ENCODE measurements at regions not wholly inside any gene's neighbourhood (a gene's known extent, or its start where the extent isn't known, plus 50 kb on each side); places are given as distances from the start of the nearest gene placed in this dataset.

DNA sequence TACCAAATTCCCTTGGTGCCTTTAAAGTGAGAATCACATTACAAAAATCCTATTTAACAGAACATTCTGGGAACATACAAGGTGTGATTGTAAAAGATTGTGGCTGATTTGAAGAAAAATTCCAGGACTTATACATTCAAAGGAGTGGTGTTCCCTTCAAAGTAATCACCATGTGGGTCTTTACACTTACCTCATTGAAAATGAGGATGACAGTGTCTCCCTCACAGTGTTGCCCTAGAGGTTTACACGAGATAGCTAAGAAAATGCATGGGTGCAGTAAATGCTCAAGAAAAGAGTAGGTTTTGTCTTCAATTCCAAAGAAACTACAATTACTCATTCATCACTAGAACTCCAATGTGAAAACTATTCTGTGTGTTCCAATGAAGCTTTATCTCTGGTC lies 331.5 kb downstream of the SLC4A3 start:
- no peak for DNase-seq (ENCODE audit: low read depth)

GRCh38 chr2:219959471-219959870 lies 332.0 kb downstream of the SLC4A3 start:
- DNase-seq (ENCODE audit: low read depth): no peak

GRCh38 chr2:219961947-219962498 lies 334.6 kb downstream of the SLC4A3 start:
- DNase-seq (ENCODE audit: low read depth): no peak

- no peak for DNase-seq (ENCODE audit: low read depth)
Observed at GRCh38 chr2:219962801-219963200, 335.4 kb downstream of the SLC4A3 start.

- no peak for DNase-seq (ENCODE audit: low read depth)
Observed at GRCh38 chr2:219965287-219966194, 338.1 kb downstream of the SLC4A3 start.

DNA sequence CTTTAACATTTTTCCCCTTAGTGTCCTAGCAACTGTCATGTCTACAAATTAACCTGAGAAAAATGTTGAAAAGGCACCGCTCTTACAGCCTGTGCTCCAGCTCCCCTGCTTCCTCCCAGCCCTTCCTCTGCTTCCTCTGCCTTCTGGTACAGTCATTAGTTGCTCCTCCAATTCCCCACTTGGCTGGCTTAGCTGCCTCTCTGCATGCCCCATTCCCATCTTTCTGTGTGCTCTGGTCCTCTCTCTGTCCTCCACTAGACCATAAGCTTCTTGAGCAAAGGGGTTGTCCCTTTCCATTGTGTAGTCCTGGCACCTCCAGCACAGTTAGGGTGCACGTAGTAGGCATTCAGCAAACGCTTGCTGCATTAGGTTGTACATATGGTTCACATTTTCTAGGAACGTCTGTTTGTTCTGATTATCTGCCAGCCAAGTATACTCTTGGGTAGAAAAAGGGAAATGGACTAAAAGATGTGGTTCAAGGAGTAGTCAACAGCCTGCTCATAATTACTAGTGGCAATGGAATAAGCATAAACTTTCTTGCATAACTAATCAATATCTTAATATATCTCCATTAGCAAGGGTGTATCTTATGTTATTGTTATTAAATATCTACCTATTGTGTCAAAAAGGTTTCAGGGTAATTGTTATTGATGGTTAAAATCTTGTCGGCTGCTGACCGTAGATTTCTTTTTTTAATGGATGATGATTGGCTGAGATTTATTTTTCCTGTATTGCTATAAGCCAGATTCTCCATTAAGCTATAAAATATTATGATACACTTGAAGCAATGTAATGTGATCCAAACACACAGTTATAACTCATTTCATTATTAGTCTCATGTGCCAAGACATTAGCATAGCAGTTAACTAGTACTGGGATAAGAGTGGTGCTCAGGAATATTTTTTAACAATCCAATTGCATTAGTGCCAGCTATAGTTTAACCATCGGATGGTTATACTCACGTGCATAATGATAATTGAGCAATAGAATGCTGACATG lies 340.1 kb downstream of the SLC4A3 start:
- DNase-seq (ENCODE audit: low read depth): no peak

DNA sequence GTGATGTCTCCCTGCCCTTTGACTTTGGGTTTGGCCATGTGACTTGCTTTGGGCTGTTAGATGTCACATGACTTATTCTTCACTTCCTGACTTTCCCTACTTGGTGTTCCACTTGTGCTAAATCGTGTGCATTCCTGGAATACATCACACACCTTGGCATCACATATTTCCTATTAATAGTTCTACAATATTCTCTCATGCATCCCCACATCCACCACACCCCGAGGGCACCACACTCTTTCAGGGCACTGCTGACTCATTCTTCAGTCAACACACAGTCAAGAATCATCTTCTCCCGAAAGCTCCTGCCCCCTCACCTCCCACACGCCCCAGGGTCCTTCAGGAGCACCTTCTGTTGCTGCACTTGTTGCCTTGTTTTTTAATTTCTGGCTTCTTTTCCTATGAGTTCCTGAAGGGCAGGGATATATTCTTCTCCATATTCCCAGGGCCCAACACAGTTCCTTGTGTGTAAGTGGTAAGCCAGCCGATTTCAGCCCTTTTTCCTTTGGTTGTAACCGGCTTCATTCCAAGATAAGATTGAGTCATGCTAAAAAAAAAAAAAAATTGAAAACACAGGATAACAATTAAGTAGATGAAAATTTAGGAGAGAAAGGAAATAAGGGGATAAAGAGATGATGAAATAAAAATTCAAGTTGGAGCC lies 341.4 kb downstream of the SLC4A3 start:
- no peak for DNase-seq (ENCODE audit: low read depth)

GRCh38 chr2:219969508-219969907 lies 342.1 kb downstream of the SLC4A3 start:
- no peak for DNase-seq (ENCODE audit: low read depth)

DNA sequence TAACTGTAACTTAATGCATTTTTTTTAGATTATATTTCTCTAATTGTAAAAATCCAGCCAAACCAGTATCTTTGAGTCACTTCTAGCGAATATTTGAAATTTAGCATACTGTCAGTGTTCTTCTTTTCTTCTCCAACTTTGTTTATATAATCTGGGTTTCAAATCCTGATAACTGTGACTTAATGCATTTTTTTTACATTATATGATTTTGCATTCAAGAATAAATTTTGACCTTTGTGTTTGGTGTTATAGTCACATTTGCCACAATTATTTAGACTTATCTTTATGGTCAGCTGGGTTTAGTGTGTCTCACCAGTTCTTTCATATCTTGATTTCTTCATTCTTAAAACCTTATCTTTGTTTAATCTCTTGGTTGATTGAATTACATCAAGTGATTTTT lies 345.7 kb downstream of the SLC4A3 start:
- DNase-seq (ENCODE audit: low read depth): no peak

- no peak for DNase-seq (ENCODE audit: low read depth)
Observed at GRCh38 chr2:219976871-219977270, 349.4 kb downstream of the SLC4A3 start.

- no peak for DNase-seq (ENCODE audit: low read depth)
Observed at GRCh38 chr2:219980638-219981037, 353.2 kb downstream of the SLC4A3 start.

- no peak for DNase-seq (ENCODE audit: low read depth)
Observed at GRCh38 chr2:219983836-219984235, 356.4 kb downstream of the SLC4A3 start.

- no peak for DNase-seq (ENCODE audit: low read depth)
Observed at GRCh38 chr2:219985017-219985416, 357.6 kb downstream of the SLC4A3 start.

DNA sequence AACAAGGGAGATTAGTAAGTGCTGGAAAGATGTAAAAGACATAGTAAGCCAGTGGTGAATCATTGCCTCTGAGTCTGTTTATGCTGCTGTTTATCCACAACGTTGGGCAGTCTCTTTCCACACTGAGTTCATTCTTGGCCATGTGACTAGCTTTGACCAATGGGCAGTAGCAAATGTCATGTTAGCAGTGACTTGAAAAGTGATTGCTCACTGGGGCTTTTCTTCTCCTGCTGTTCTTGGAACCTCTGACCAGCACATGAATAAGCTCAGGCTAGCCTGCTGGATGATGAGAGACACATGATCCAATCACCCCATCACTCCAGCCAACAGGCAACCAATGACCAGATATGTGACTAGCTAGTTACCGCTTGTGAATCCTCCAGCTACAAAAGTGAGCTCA lies 360.4 kb downstream of the SLC4A3 start:
- no peak for DNase-seq (ENCODE audit: low read depth)

GRCh38 chr2:219989744-219990143 lies 362.3 kb downstream of the SLC4A3 start:
- DNase-seq (ENCODE audit: low read depth): no peak

DNA sequence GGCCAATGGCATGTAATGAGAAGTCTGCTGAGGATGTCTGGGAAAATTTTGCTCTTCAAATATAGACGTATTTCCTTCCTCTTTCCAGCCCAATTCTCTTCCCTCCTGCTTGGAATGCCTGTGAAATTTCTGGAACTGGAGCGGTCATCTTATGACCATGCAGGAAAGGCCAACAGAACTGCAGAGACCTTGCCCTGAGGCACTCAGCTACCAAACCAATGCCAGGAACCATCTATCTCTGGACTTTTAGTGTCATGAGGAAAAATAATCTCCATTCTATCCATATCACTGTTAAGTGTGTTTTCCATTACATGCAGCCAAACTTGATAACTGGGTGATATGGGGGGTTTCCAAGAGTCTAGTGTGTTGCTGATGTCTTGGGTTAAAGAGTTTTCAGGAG lies 363.7 kb downstream of the SLC4A3 start:
- DNase-seq (ENCODE audit: low read depth): no peak

DNA sequence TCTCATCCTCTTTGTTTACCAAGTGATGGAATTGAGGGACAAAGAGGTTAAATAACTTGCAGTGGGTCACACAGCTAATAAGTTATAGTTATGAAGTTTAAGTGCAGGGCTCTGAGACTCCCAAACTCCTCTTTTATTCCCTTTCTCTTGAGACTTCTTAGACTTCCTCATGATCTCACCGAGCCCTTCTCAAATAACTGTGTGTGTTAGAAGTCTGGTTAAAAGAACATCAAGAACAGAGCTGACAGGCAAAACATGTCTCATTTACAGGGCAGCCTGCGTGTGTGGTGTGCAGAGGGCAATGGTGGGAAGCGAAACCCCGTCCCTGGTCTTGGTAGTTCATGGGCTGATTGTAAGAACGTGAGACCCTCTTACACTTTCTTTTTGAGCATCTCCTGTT lies 368.0 kb downstream of the SLC4A3 start:
- no peak for DNase-seq (ENCODE audit: low read depth)

- no peak for DNase-seq (ENCODE audit: low read depth)
Observed at GRCh38 chr2:219995991-219996765, 368.7 kb downstream of the SLC4A3 start.

DNA sequence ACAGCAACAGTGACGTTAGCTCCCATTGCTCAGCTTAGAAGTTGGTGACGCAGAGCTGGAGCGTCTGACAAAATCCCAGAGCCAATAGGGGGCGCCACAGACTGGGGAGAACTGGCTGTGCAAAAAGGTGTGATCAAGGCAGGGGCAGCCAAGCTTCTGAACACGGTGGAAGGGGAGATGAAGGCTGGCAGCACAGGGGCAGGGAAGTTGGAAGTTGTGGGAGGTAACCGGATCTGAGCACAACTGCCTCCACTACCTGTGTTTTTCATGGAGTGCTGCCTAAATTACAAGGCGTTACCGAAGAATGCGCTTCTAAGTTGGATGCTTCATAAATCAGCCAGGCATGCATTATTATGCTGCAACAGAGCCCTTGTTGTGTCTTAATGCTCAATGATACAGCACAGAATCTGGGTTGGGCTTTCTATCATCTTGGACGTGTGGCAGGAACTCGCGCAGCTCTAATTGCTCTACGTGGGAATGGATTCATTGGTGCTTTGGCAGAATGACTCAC lies 370.0 kb downstream of the SLC4A3 start:
- DNase-seq (ENCODE audit: low read depth): no peak

GRCh38 chr2:219998107-219998506 lies 370.7 kb downstream of the SLC4A3 start:
- DNase-seq (ENCODE audit: low read depth): no peak

GRCh38 chr2:219998714-219999227 lies 371.3 kb downstream of the SLC4A3 start:
- no peak for DNase-seq (ENCODE audit: low read depth)

All from stimulated activated CD8-positive, alpha-beta memory T cell treated with anti-CD3 and anti-CD28 coated beads, Interleukin-12 subunit alpha, Interleukin-12 subunit beta, amount 100 ng/mL, for 1 hour (primary cell).